ENCODE measurements at regions not wholly inside any gene's neighbourhood (a gene's known extent, or its start where the extent isn't known, plus 50 kb on each side); places are given as distances from the start of the nearest gene placed in this dataset.
"Not testable (repeated sequence)": the region's sequence is repeated elsewhere in the genome, so short reads cannot be mapped to it uniquely, and the experiment has no call there.

GRCh38 chr2:13651684-13652131 lies 935.0 kb downstream of the TRIB2 start:
- TF ChIP-seq SPI1 (IDR thresholded peaks at IDR 0.05; ENCODE audit: low read depth, low read length) (no peak), PAX5 (IDR thresholded peaks at IDR 0.05; ENCODE audit: insufficient read depth, low read length, severe bottlenecking) (no peak)
- DNase-seq (ENCODE audit: insufficient read length, low spot score) (no peak), FAIRE-seq (peak; percentile 38)

- no peak for TF ChIP-seq TAF1 (IDR thresholded peaks at IDR 0.05; ENCODE audit: low read depth, low read length)
- no peak for TF ChIP-seq PAX5 (IDR thresholded peaks at IDR 0.05; ENCODE audit: insufficient read depth, low read length, severe bottlenecking)
- no peak for TF ChIP-seq SPI1 (IDR thresholded peaks at IDR 0.05; ENCODE audit: low read depth, low read length)
- no peak for TF ChIP-seq POU2F2 (IDR thresholded peaks at IDR 0.05; ENCODE audit: low read depth, low read length)
- TF ChIP-seq POLR2A (IDR thresholded peaks at IDR 0.05; ENCODE audit: low read depth, low read length): no peak
- TF ChIP-seq POLR2AphosphoS5 (IDR thresholded peaks at IDR 0.05; ENCODE audit: low read depth, low read length): no peak
- FAIRE-seq (no peak), DNase-seq (ENCODE audit: insufficient read length, low spot score) (no peak)
These were observed 936.0 kb downstream of the TRIB2 start for GRCh38 chr2:13652531-13653313.

- DNase-seq (ENCODE audit: insufficient read length, low spot score) (no peak), FAIRE-seq (no peak)
- TF ChIP-seq TAF1 (IDR thresholded peaks at IDR 0.05; ENCODE audit: low read depth, low read length): no peak
- TF ChIP-seq POLR2A (IDR thresholded peaks at IDR 0.05; ENCODE audit: low read depth, low read length): no peak
- no peak for TF ChIP-seq PAX5 (IDR thresholded peaks at IDR 0.05; ENCODE audit: insufficient read depth, low read length, severe bottlenecking)
- TF ChIP-seq POU2F2 (IDR thresholded peaks at IDR 0.05; ENCODE audit: low read depth, low read length): no peak
- no peak for TF ChIP-seq POLR2AphosphoS5 (IDR thresholded peaks at IDR 0.05; ENCODE audit: low read depth, low read length)
- TF ChIP-seq SPI1 (IDR thresholded peaks at IDR 0.05; ENCODE audit: low read depth, low read length): no peak
These were observed 937.7 kb downstream of the TRIB2 start for GRCh38 chr2:13654416-13654815.

- TF ChIP-seq POLR2AphosphoS5 (IDR thresholded peaks at IDR 0.05; ENCODE audit: low read depth, low read length): no peak
- TF ChIP-seq POLR2A (IDR thresholded peaks at IDR 0.05; ENCODE audit: low read depth, low read length): no peak
- TF ChIP-seq PAX5 (IDR thresholded peaks at IDR 0.05; ENCODE audit: insufficient read depth, low read length, severe bottlenecking): no peak
- no peak for TF ChIP-seq POU2F2 (IDR thresholded peaks at IDR 0.05; ENCODE audit: low read depth, low read length)
- TF ChIP-seq TAF1 (IDR thresholded peaks at IDR 0.05; ENCODE audit: low read depth, low read length): no peak
- FAIRE-seq (no peak), DNase-seq (ENCODE audit: insufficient read length, low spot score) (no peak)
These were observed 943.5 kb downstream of the TRIB2 start for GRCh38 chr2:13660231-13660630.

GRCh38 chr2:13662055-13662454 lies 945.3 kb downstream of the TRIB2 start:
- DNase-seq (ENCODE audit: insufficient read length, low spot score) (no peak), FAIRE-seq (no peak)
- TF ChIP-seq TAF1 (IDR thresholded peaks at IDR 0.05; ENCODE audit: low read depth, low read length) (no peak), POU2F2 (IDR thresholded peaks at IDR 0.05; ENCODE audit: low read depth, low read length) (no peak), POLR2A (IDR thresholded peaks at IDR 0.05; ENCODE audit: low read depth, low read length) (no peak), POLR2AphosphoS5 (IDR thresholded peaks at IDR 0.05; ENCODE audit: low read depth, low read length) (no peak), PAX5 (IDR thresholded peaks at IDR 0.05; ENCODE audit: insufficient read depth, low read length, severe bottlenecking) (no peak)

GRCh38 chr2:13666582-13667414 lies 950.1 kb downstream of the TRIB2 start:
- TF ChIP-seq POLR2AphosphoS5 (IDR thresholded peaks at IDR 0.05; ENCODE audit: low read depth, low read length) (no peak), SPI1 (IDR thresholded peaks at IDR 0.05; ENCODE audit: low read depth, low read length) (peak; percentile 80; the same call in 1 of the 2 replicates)
- FAIRE-seq (peak; percentile 40), DNase-seq (ENCODE audit: insufficient read length, low spot score) (no peak)

- TF ChIP-seq SPI1 (IDR thresholded peaks at IDR 0.05; ENCODE audit: low read depth, low read length) (no peak), PAX5 (IDR thresholded peaks at IDR 0.05; ENCODE audit: insufficient read depth, low read length, severe bottlenecking) (no peak), TAF1 (IDR thresholded peaks at IDR 0.05; ENCODE audit: low read depth, low read length) (no peak), POU2F2 (IDR thresholded peaks at IDR 0.05; ENCODE audit: low read depth, low read length) (no peak), POLR2AphosphoS5 (IDR thresholded peaks at IDR 0.05; ENCODE audit: low read depth, low read length) (no peak), POLR2A (IDR thresholded peaks at IDR 0.05; ENCODE audit: low read depth, low read length) (no peak)
- no peak for DNase-seq (ENCODE audit: insufficient read length, low spot score)
- no peak for FAIRE-seq
These were observed 950.6 kb downstream of the TRIB2 start for GRCh38 chr2:13667415-13667757.

GRCh38 chr2:13669607-13670006 lies 952.9 kb downstream of the TRIB2 start:
- DNase-seq (ENCODE audit: insufficient read length, low spot score) (no peak), FAIRE-seq (no peak)
- TF ChIP-seq PAX5 (IDR thresholded peaks at IDR 0.05; ENCODE audit: insufficient read depth, low read length, severe bottlenecking) (no peak), TAF1 (IDR thresholded peaks at IDR 0.05; ENCODE audit: low read depth, low read length) (no peak), POLR2A (IDR thresholded peaks at IDR 0.05; ENCODE audit: low read depth, low read length) (no peak), SPI1 (IDR thresholded peaks at IDR 0.05; ENCODE audit: low read depth, low read length) (no peak), POU2F2 (IDR thresholded peaks at IDR 0.05; ENCODE audit: low read depth, low read length) (no peak), POLR2AphosphoS5 (IDR thresholded peaks at IDR 0.05; ENCODE audit: low read depth, low read length) (no peak)

GRCh38 chr2:13673821-13674220 lies 957.1 kb downstream of the TRIB2 start:
- not testable (repeated sequence) for FAIRE-seq; DNase-seq (ENCODE audit: insufficient read length, low spot score)

- DNase-seq (ENCODE audit: insufficient read length, low spot score) (no peak), FAIRE-seq (no peak)
- TF ChIP-seq POU2F2 (IDR thresholded peaks at IDR 0.05; ENCODE audit: low read depth, low read length) (no peak), TAF1 (IDR thresholded peaks at IDR 0.05; ENCODE audit: low read depth, low read length) (no peak), POLR2A (IDR thresholded peaks at IDR 0.05; ENCODE audit: low read depth, low read length) (no peak)
These were observed 956.2 kb upstream of the LRATD1 start for GRCh38 chr2:13676269-13676668.
